Endothelial cell of umbilical vein (primary cell): ENCODE measurements at regions not wholly inside any gene's neighbourhood (a gene's known extent, or its start where the extent isn't known, plus 50 kb on each side); places are given as distances from the start of the nearest gene placed in this dataset.

Source experiments
- BruUV-seq: library from RNA; stranded (reverse); fragments of 400-500 nt; replicated peaks from 2 replicates; lab custom pipeline; 2021; lab: Mats Ljungman, UMichigan
- CTCF ChIA-PET: fragments of 300-600, 350-600 bp; sonication (Branson Sonifier 250); formaldehyde crosslinking; loops from one replicate; lab custom pipeline; 2021; ENCODE audit warnings: antibody characterized with exemption, inconsistent platforms; lab: Charles Lee
- POLR2A ChIA-PET: fragments of 300-600, 350-600 bp; sonication (Branson Sonifier 250); formaldehyde crosslinking; loops from one replicate; lab custom pipeline; 2021; ENCODE audit warnings: antibody characterized with exemption, inconsistent platforms; lab: Charles Lee
- DNase-seq: peaks from one replicate; pipeline ENCODE4 v3.0.0-alpha.2; 2011; ENCODE audit warnings: low read depth, low spot score
- FAIRE-seq: peaks from 2 replicates; lab custom pipeline; 2011; peaks lifted over from hg19 to GRCh38; lab: Jason Lieb, UNC
- H2AFZ ChIP-seq: 2 replicates; pipeline ENCODE4 v1.6.0; 2012; ENCODE audit warnings: low read depth, low read length, control low read depth, inconsistent platforms
- H3K27ac ChIP-seq: 2 replicates; pipeline ENCODE4 v1.5.1; 2011; ENCODE audit warnings: low read depth, mild to moderate bottlenecking, control low read depth, low read length, moderate library complexity; ENCODE audit not compliant: insufficient read depth
- H3K27me3 ChIP-seq, 2 experiments: 2 replicates each; pipeline versions ENCODE4 v1.6.0 to v1.6.1; 2011; ENCODE audit warnings: low read length in 2 of 2, mixed read lengths in 1 of 2; ENCODE audit not compliant: control insufficient read depth in 2 of 2, insufficient read depth in 2 of 2
- H3K36me3 ChIP-seq, 2 experiments: 2 replicates in 1 of 2; 3 replicates in 1 of 2; pipeline ENCODE4 v1.5.1; 2011; ENCODE audit warnings: low read length in 2 of 2, mild to moderate bottlenecking in 1 of 2, moderate library complexity in 1 of 2; ENCODE audit not compliant: control insufficient read depth in 2 of 2, insufficient read depth in 2 of 2; ENCODE audit errors: extremely low read depth in 1 of 2
- H3K4me1 ChIP-seq: 3 replicates; pipeline ENCODE4 v1.5.1; 2011; ENCODE audit warnings: mild to moderate bottlenecking, low read length; ENCODE audit not compliant: control insufficient read depth, insufficient read depth; ENCODE audit errors: extremely low read depth
- H3K4me2 ChIP-seq: 2 replicates; pipeline ENCODE4 v1.6.1; 2011; ENCODE audit warnings: low read length, control low read depth, mixed read lengths; ENCODE audit not compliant: insufficient read depth
- H3K4me3 ChIP-seq, 3 experiments: fragments of 200-600 bp in 1 of 3; sonication (generic), shearing (Covaris generic) in 1 of 3; replicated peaks in 1 of 3; 2 replicates each; pipeline ENCODE4 v1.5.1; 2011 to 2016; ENCODE audit warnings: control low read depth in 3 of 3, low read length in 3 of 3, mild to moderate bottlenecking in 2 of 3, inconsistent platforms in 1 of 3, low read depth in 1 of 3, moderate library complexity in 1 of 3; ENCODE audit not compliant: insufficient read depth in 1 of 3
- H3K79me2 ChIP-seq: 2 replicates; pipeline ENCODE4 v1.6.0; 2012; ENCODE audit warnings: low read length, inconsistent platforms; ENCODE audit not compliant: control insufficient read depth, insufficient read depth
- H3K9ac ChIP-seq: replicated peaks from 2 replicates; pipeline ENCODE3; 2011; ENCODE audit warnings: low read length, control low read depth; ENCODE audit not compliant: insufficient read depth; ENCODE audit errors: extremely low read depth
- H3K9me1 ChIP-seq: replicated peaks from 3 replicates; pipeline ENCODE4 v1.6.0; 2011; ENCODE audit warnings: mild to moderate bottlenecking, low read length; ENCODE audit not compliant: control insufficient read depth, insufficient read depth; ENCODE audit errors: extremely low read depth
- H3K9me3 ChIP-seq: replicated peaks from 2 replicates; pipeline ENCODE4 v1.5.1; 2012; ENCODE audit warnings: low read length, inconsistent platforms; ENCODE audit not compliant: control insufficient read depth, insufficient read depth
- H4K20me1 ChIP-seq: replicated peaks from 2 replicates; pipeline ENCODE3; 2011; ENCODE audit warnings: mild to moderate bottlenecking, low read length; ENCODE audit not compliant: control insufficient read depth, insufficient read depth; ENCODE audit errors: extremely low read depth
- CTCF ChIP-seq, 2 donors: IDR thresholded peaks; 1 replicate in 1 of 2; 2 replicates in 1 of 2; pipeline ENCODE4 v1.5.1; 2011; ENCODE audit warnings: low read length in 2 of 2, mild to moderate bottlenecking in 2 of 2, moderate library complexity in 2 of 2, control low read depth in 1 of 2, inconsistent platforms in 1 of 2, low read depth in 1 of 2; ENCODE audit not compliant: insufficient read depth in 1 of 2; ENCODE audit errors: extremely low read depth in 1 of 2
- EZH2 ChIP-seq: IDR thresholded peaks from 2 replicates; pipeline ENCODE4 v1.6.1; 2012; ENCODE audit warnings: borderline replicate concordance, low read depth, mild to moderate bottlenecking, moderate library complexity, low read length, inconsistent platforms; ENCODE audit not compliant: severe bottlenecking
- FOS ChIP-seq: IDR thresholded peaks from 2 replicates; pipeline ENCODE4 v1.6.1; 2011; ENCODE audit warnings: mild to moderate bottlenecking, low read length, moderate library complexity, borderline replicate concordance; ENCODE audit not compliant: insufficient read depth
- GATA2 ChIP-seq: IDR thresholded peaks from 2 replicates; pipeline ENCODE4 v1.7.0; 2011; ENCODE audit warnings: low read depth, mild to moderate bottlenecking, moderate library complexity, mixed read lengths, low read length; ENCODE audit not compliant: insufficient read length, insufficient read depth
- JUN ChIP-seq: IDR thresholded peaks from 2 replicates; pipeline ENCODE4 v1.6.1; 2011; ENCODE audit warnings: borderline replicate concordance, low read depth; ENCODE audit not compliant: insufficient read length, insufficient read depth
- MAX ChIP-seq: IDR thresholded peaks from 2 replicates; pipeline ENCODE4 v1.6.1; 2011; ENCODE audit not compliant: insufficient read depth, insufficient read length
- MYC ChIP-seq: IDR thresholded peaks from one replicate; pipeline ENCODE4 v1.6.1; 2011; ENCODE audit warnings: mild to moderate bottlenecking, low read depth, low read length
- POLR2A ChIP-seq: IDR thresholded peaks from 2 replicates; pipeline ENCODE4 v1.6.1; 2012; ENCODE audit warnings: low read depth, mild to moderate bottlenecking, control low read depth, low read length
- POLR2AphosphoS5 ChIP-seq: IDR thresholded peaks from 2 replicates; pipeline ENCODE4 v1.6.1; 2012; ENCODE audit warnings: low read depth, mild to moderate bottlenecking, control low read depth, low read length, moderate library complexity; ENCODE audit not compliant: insufficient read depth
- dilution Hi-C: fragments of 300-500 bp; cut with MboI; formaldehyde crosslinking; loops from one replicate; pipeline ENCODE4 v1.15.0; 2019; ENCODE audit warnings: low sequenced_read_pairs; ENCODE audit not compliant: extremely low pct_ligation_motif_present
- intact Hi-C: fragments of 100-400 bp; cut with micrococcal nuclease; formaldehyde crosslinking; loops from one replicate; pipeline ENCODE4 v1.10.0; 2022

- ChIA-PET CTCF (no interaction called here), POLR2A (no interaction called here)
- FAIRE-seq (no peak), DNase-seq (no peak)
- no peaks in the 10 kb centered on the region for H3K4me1 ChIP-seq
- no peaks in the 10 kb centered on the region for H3K79me2 ChIP-seq
- H3K4me3 ChIP-seq: no peak overlapping the region
- no TSS peak for BruUV-seq
- no peak for TF ChIP-seq GATA2
- no peak for TF ChIP-seq CTCF (IDR thresholded peaks at IDR 0.05; ENCODE audit: extremely low read depth in 1 of 2, insufficient read depth in 1 of 2, low read depth in 1 of 2, low read length in 2 of 2)
- TF ChIP-seq FOS: no peak
- no peak for TF ChIP-seq MYC
- TF ChIP-seq EZH2: no peak
- no peak for TF ChIP-seq POLR2A
- no peak for TF ChIP-seq JUN
- TF ChIP-seq POLR2AphosphoS5: no peak
- TF ChIP-seq MAX: no peak
- no peaks in the 10 kb centered on the region for H3K9me1 ChIP-seq
- H3K36me3 ChIP-seq: no peaks in the 10 kb centered on the region
- no peak overlapping the region for H3K9ac ChIP-seq
- intact Hi-C loops (no loop called here), dilution Hi-C loops (no loop called here)
- H3K27ac ChIP-seq: no peak overlapping the region
- no peaks in the 10 kb centered on the region for H3K27me3 ChIP-seq
- H4K20me1 ChIP-seq: no peaks in the 10 kb centered on the region
- H2AFZ ChIP-seq: no peak overlapping the region
- peaks cover 6% of the 10 kb centered on the region for H3K9me3 ChIP-seq
- H3K4me2 ChIP-seq: no peak overlapping the region
These were observed 327.7 kb downstream of the SATB1 start for GRCh38 chr3:18097473-18097872.
